HG03159 (cell line): ENCODE measurements at regions not wholly inside any gene's neighbourhood (a gene's known extent, or its start where the extent isn't known, plus 50 kb on each side); places are given as distances from the start of the nearest gene placed in this dataset.

Experiments
- ATAC-seq: cut with Tn5 transposase; IDR thresholded peaks from one replicate; pipeline ENCODE4 v1.9.1; 2021; ENCODE audit warnings: mild to moderate bottlenecking, moderate library complexity; ENCODE audit not compliant: unreplicated experiment

DNA sequence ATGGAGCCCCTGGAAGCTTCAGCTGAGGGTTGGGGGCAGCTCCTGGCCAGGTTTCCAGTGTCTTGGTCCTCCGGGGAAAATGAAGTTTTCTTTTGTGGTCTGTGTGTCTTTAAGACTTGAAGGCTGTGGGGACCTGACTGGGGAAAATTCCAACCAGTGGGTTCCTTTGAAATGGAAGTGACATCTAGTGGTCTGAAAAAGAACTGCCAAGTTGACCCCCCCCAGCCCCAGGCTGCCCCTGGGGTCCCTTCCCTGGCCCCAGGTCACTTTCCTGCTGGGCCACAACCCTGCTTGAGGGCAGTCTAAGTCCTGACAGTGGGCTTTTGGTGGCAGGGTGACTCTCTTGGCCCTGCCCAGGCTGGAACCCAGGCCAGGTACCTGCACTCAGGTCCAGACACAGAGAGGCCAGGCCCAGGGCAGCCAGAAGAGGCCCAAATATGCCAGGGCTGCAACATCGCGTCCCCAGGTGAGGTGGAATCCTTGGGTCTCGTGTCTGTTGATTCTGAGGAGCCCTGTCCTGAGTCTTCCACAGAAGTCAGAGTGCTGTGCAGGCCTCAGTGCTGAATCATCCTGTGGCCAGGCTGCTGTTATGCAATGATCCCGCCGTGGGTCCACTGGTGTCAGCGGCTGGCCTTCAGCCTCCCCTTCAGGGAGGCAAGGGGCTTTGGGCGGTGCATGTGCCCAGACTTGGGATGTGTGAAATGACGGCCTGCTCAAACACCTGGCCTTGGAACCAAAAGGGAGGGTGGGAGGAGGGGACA is 68.4 kb downstream of the VEGFA start:
- no peak for ATAC-seq

DNA sequence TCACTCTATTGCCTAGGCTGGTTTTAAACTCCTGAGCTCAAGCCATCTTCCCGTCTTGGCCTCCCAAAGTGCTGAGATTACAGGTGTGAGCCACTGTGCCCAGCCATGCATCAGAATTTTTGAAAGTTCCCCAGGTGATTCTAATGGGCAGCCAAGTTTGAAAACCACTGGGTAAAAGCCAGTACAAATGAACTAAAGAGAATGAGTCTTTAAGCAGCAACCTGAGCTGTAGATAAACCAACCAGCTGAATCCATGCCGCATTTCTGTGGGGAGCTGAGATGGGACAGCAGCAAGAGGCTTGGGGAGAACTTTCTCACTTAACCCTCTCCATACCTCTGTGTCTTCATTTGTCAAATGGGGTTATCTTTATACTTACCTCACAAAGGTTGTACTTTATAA is 67.5 kb downstream of the VEGFA start:
- no peak for ATAC-seq

DNA sequence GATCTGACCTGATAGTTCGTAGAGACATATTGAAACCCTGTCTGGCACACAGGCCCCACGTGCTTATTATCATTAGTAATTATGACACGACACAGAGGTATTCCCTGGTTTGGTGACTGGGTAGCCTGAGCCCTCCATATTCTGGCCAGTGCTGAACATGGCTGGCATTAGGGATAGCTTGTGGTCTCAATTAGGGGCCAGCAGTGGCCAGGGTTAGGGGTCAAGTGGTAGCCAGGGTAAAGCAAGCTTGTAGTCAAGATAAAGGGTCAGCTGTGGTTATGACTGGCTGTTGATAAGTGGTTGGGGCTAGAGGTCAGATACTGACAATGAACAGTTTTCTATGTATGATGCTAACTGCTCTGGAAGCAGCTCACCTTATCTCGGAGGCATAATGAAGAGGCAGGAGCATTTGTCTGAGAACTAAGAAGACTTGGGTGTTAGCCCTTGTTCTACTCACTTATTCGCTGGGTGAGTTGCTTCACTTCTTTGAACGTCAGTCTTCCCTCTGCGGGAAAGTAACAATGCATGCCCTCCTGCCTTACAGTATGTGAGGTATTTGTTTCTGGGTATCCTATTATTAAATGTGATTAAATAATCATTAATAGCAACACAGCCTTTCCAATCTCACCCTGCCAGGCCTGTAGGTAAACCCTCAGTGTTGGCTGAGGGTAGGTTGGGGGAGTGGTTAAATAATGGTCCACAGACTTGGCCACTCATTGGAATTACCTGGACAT is 66.7 kb downstream of the VEGFA start:
- ATAC-seq, result no peak
